ENCODE measurements at regions not wholly inside any gene's neighbourhood (a gene's known extent, or its start where the extent isn't known, plus 50 kb on each side); places are given as distances from the start of the nearest gene placed in this dataset.

DNA sequence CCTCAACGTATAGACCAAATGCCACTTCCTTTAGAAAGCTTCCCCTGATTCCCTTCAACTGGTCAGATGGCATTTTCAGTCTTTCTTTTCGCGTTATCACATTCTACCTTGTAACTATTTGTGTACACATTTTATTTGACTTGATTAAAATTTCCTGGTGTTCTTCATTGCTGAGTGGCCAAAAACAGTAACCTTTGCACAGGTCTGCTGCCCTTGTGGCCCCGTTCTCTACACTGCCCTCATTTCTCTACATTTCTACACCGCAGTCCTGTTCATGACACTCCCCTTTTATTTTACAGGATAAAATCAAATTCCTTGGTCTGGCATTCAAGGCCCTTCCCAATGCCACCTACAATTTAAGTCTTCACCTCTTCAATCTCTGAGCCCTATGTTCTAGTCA is 334.2 kb upstream of the SLC30A5 start:
- no peak for FAIRE-seq
- H3K4me1 ChIP-seq (ENCODE audit: control insufficient read depth in 2 of 3, insufficient read depth in 2 of 3, low read depth in 1 of 3, low read length in 3 of 3) = no peaks in the 10 kb centered on the region
- H3K36me3 ChIP-seq (ENCODE audit: control insufficient read depth in 2 of 3, insufficient read depth in 3 of 3, low read length in 3 of 3) = no peaks in the 10 kb centered on the region
- H3K27me3 ChIP-seq (ENCODE audit: control insufficient read depth, insufficient read depth, low read length) = no peaks in the 10 kb centered on the region
- no peak overlapping the region for H3K9ac ChIP-seq (ENCODE audit: low read length in 3 of 3)
- intact Hi-C loops (cut with DNase I) = no loop called here
- no peak overlapping the region for H3K27ac ChIP-seq (ENCODE audit: low read depth in 2 of 2, low read length in 2 of 2)
- H3K9me3 ChIP-seq (ENCODE audit: control insufficient read depth in 2 of 3, insufficient read depth in 1 of 3, low read length in 3 of 3) = no peaks in the 10 kb centered on the region
- TF ChIP-seq, protein P1, sequence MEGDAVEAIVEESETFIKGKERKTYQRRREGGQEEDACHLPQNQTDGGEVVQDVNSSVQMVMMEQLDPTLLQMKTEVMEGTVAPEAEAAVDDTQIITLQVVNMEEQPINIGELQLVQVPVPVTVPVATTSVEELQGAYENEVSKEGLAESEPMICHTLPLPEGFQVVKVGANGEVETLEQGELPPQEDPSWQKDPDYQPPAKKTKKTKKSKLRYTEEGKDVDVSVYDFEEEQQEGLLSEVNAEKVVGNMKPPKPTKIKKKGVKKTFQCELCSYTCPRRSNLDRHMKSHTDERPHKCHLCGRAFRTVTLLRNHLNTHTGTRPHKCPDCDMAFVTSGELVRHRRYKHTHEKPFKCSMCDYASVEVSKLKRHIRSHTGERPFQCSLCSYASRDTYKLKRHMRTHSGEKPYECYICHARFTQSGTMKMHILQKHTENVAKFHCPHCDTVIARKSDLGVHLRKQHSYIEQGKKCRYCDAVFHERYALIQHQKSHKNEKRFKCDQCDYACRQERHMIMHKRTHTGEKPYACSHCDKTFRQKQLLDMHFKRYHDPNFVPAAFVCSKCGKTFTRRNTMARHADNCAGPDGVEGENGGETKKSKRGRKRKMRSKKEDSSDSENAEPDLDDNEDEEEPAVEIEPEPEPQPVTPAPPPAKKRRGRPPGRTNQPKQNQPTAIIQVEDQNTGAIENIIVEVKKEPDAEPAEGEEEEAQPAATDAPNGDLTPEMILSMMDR (IDR thresholded peaks at IDR 0.05; ENCODE audit: borderline replicate concordance, extremely low read depth, insufficient read depth) = no peak
- no peak for DNase-seq
- no peak overlapping the region for H3K4me3 ChIP-seq (ENCODE audit: low read length in 3 of 3)

DNA sequence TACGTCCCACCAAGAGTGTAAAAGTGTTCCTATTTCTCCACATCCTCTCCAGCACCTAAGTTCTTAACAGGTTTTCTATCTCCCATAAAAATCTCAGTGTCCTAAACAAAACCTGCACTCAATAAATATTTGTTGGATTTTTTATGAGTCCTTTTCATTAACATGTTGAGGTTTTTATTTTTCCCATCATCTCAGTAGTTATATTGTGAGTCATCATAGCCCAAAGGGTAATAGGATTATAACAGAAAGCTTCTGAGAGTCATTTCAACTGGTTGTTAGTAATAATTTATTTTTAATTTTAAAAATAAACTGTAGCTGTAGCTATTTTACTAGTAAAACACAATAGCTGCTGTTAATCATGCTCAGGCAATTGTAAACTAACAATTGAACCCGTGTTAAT is 331.6 kb upstream of the SLC30A5 start:
- no peak for FAIRE-seq
- TF ChIP-seq, protein P1 (IDR thresholded peaks at IDR 0.05; ENCODE audit: borderline replicate concordance, extremely low read depth, insufficient read depth) = no peak

DNA sequence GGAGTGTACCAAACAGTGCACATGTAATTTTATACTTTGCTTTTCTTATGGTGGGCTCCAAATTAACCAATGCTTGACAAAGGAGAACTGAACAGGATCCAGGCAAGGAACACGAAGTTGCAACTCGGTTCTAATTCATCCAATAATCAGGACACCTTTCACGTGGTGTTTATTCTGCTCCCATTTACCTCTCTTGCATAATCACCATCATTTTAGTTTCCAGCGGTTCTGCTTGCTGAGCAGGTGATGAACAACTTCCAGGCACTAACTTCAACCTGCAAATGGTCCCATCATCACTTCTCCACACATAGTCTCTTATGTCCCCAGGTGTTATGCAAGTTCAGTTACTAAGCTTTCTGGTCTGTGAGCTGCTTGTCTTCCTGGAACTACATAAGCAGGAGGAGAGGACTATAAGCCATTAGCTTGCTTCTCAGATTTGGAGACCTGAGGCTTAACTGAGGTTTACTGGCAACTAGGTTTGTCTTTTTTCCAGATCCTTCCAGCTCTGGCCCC is 326.8 kb upstream of the SLC30A5 start:
- H3K9ac ChIP-seq (ENCODE audit: low read length in 3 of 3) = no peak overlapping the region
- H3K36me3 ChIP-seq (ENCODE audit: control insufficient read depth in 2 of 3, insufficient read depth in 3 of 3, low read length in 3 of 3) = no peaks in the 10 kb centered on the region
- no peak overlapping the region for H3K4me3 ChIP-seq (ENCODE audit: low read length in 3 of 3)
- no peak for FAIRE-seq
- intact Hi-C loops (cut with DNase I) = no loop called here
- H3K9me3 ChIP-seq (ENCODE audit: control insufficient read depth in 2 of 3, insufficient read depth in 1 of 3, low read length in 3 of 3) = no peaks in the 10 kb centered on the region
- DNase-seq = no peak
- no peaks in the 10 kb centered on the region for H3K27me3 ChIP-seq (ENCODE audit: control insufficient read depth, insufficient read depth, low read length)
- TF ChIP-seq, protein P1 (IDR thresholded peaks at IDR 0.05; ENCODE audit: borderline replicate concordance, extremely low read depth, insufficient read depth) = no peak
- no peak overlapping the region for H3K27ac ChIP-seq (ENCODE audit: low read depth in 2 of 2, low read length in 2 of 2)
- no peaks in the 10 kb centered on the region for H3K4me1 ChIP-seq (ENCODE audit: control insufficient read depth in 2 of 3, insufficient read depth in 2 of 3, low read depth in 1 of 3, low read length in 3 of 3)

More for the DNA sequence above, 331.6 kb upstream of the SLC30A5 start:
- no peaks in the 10 kb centered on the region for H3K27me3 ChIP-seq (ENCODE audit: control insufficient read depth, insufficient read depth, low read length)
- no peak overlapping the region for H3K27ac ChIP-seq (ENCODE audit: low read depth in 2 of 2, low read length in 2 of 2)
- no peaks in the 10 kb centered on the region for H3K36me3 ChIP-seq (ENCODE audit: control insufficient read depth in 2 of 3, insufficient read depth in 3 of 3, low read length in 3 of 3)
- no peak for DNase-seq
- H3K4me3 ChIP-seq (ENCODE audit: low read length in 3 of 3) = no peak overlapping the region
- no peak overlapping the region for H3K9ac ChIP-seq (ENCODE audit: low read length in 3 of 3)
- no peaks in the 10 kb centered on the region for H3K9me3 ChIP-seq (ENCODE audit: control insufficient read depth in 2 of 3, insufficient read depth in 1 of 3, low read length in 3 of 3)
- no peaks in the 10 kb centered on the region for H3K4me1 ChIP-seq (ENCODE audit: control insufficient read depth in 2 of 3, insufficient read depth in 2 of 3, low read depth in 1 of 3, low read length in 3 of 3)
- intact Hi-C loops (cut with DNase I) = no loop called here

DNA sequence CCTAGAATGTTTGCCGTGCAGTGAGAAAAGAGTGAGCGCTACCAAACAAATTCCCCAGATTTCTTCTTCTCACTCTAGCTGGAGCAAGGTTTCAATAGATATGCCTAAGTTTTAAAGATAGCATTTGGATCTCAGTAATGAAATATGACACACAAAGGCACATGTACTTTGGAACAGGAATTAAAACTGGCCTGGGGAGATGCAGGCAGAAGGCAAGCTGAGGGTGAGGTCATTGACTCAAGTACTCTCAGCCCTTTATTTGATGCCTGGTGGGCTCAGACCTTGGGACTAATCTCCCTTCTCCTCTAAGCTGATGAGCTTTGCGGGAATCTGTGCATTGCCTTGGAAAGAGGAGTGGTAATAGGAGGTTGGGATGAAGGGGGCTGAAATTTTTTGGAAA is 323.3 kb upstream of the SLC30A5 start:
- DNase-seq (no peak), FAIRE-seq (no peak)
- Histone ChIP-seq H3K9me3 (ENCODE audit: control insufficient read depth in 2 of 3, insufficient read depth in 1 of 3, low read length in 3 of 3) (no peaks in the 10 kb centered on the region), H3K36me3 (ENCODE audit: control insufficient read depth in 2 of 3, insufficient read depth in 3 of 3, low read length in 3 of 3) (no peaks in the 10 kb centered on the region), H3K4me3 (ENCODE audit: low read length in 3 of 3) (no peak overlapping the region), H3K27ac (ENCODE audit: low read depth in 2 of 2, low read length in 2 of 2) (no peak overlapping the region), H3K27me3 (ENCODE audit: control insufficient read depth, insufficient read depth, low read length) (no peaks in the 10 kb centered on the region), H3K4me1 (ENCODE audit: control insufficient read depth in 2 of 3, insufficient read depth in 2 of 3, low read depth in 1 of 3, low read length in 3 of 3) (no peaks in the 10 kb centered on the region), H3K9ac (ENCODE audit: low read length in 3 of 3) (no peak overlapping the region)
- TF ChIP-seq, protein P1 (IDR thresholded peaks at IDR 0.05; ENCODE audit: borderline replicate concordance, extremely low read depth, insufficient read depth) = no peak
- intact Hi-C loops (cut with DNase I) = no loop called here

Measured in kidney (tissue), 13 donors.